ENCODE measurements at regions not wholly inside any gene's neighbourhood (a gene's known extent, or its start where the extent isn't known, plus 50 kb on each side); places are given as distances from the start of the nearest gene placed in this dataset.

DNA sequence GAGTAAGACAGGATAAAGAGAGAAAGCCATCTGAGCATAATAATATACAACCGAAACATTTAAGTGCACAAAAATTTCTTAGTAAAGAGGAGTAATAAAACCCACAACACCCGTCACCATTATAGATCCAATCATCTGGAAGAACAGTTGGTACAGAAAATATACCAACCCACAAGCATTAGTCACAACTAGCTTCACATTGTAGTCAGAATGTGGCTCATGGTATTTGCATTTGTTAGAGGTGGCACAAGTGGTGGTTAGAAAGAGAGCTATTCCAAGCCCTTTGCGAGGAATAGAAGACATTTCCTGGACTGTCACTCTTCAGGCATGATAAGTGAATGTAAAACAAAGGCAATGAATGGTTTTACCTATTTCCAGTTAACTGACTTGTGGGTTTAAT lies 677.5 kb upstream of the ST8SIA4 start:
- Mint-ChIP-seq H3K4me1 (no peaks in the 10 kb centered on the region), H3K27me3 (no peaks in the 10 kb centered on the region), H3K9me3 (peaks cover 4% of the 10 kb centered on the region), H3K36me3 (ENCODE audit: low read depth) (no peaks in the 10 kb centered on the region), H3K27ac (no peak overlapping the region), H3K4me3 (no peak overlapping the region)
- TF ChIP-seq, protein P1, sequence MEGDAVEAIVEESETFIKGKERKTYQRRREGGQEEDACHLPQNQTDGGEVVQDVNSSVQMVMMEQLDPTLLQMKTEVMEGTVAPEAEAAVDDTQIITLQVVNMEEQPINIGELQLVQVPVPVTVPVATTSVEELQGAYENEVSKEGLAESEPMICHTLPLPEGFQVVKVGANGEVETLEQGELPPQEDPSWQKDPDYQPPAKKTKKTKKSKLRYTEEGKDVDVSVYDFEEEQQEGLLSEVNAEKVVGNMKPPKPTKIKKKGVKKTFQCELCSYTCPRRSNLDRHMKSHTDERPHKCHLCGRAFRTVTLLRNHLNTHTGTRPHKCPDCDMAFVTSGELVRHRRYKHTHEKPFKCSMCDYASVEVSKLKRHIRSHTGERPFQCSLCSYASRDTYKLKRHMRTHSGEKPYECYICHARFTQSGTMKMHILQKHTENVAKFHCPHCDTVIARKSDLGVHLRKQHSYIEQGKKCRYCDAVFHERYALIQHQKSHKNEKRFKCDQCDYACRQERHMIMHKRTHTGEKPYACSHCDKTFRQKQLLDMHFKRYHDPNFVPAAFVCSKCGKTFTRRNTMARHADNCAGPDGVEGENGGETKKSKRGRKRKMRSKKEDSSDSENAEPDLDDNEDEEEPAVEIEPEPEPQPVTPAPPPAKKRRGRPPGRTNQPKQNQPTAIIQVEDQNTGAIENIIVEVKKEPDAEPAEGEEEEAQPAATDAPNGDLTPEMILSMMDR (IDR thresholded peaks at IDR 0.05) = no peak
- intact Hi-C loops (cut with micrococcal nuclease) = no loop called here
- POLR2A ChIA-PET = no interaction called here
- DNase-seq (no peak), ATAC-seq (ENCODE audit: low read depth) (no peak)
- CTCF ChIA-PET = no interaction called here

DNA sequence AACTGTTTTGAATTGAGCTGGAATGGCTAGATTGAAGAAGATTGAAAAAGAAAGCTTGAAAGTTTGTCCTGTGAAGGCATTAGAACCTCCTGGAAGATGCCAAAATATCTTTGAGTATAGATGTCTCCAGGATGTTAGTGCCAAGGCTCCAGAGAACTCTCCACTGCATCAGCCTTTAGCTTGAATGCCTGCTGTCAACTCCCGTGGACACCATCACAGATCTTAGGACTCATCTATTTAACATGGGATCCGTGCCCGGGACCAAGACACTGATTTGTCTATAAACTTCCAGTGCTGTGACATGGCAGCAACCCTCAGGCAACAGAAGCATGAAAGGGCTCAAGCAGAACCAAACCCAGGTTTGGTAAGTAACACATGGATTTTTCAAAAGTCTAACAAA lies 670.9 kb upstream of the ST8SIA4 start:
- ATAC-seq (ENCODE audit: low read depth) (no peak), DNase-seq (no peak)
- POLR2A ChIA-PET = no interaction called here
- CTCF ChIA-PET = no interaction called here
- Mint-ChIP-seq H3K4me1 (no peaks in the 10 kb centered on the region), H3K9me3 (peaks cover 3% of the 10 kb centered on the region), H3K36me3 (ENCODE audit: low read depth) (no peaks in the 10 kb centered on the region), H3K27ac (no peak overlapping the region), H3K27me3 (no peaks in the 10 kb centered on the region), H3K4me3 (no peak overlapping the region)
- intact Hi-C loops (cut with micrococcal nuclease) = no loop called here
- TF ChIP-seq, protein P1 (IDR thresholded peaks at IDR 0.05) = no peak

DNA sequence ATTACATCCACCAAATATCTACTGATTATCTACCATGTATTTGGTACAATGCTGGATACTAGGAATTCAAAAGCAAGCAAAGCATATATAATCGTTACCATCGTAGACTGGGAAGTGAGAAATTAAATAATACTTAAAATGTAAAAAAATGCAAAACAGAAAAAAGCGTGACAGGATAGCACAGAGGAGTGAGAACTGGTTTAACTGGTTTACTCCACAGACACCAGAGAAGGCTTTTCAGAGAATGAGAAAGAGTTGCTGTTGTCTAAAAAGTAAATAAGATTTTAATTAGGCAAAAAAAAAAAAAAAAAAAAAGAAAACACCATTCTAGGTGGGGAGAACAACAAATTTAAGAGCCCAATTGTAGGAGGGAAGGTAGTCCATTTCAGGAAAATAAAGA lies 657.9 kb upstream of the ST8SIA4 start:
- Mint-ChIP-seq H3K27ac (no peak overlapping the region), H3K27me3 (no peaks in the 10 kb centered on the region), H3K36me3 (ENCODE audit: low read depth) (no peaks in the 10 kb centered on the region), H3K4me1 (no peaks in the 10 kb centered on the region), H3K9me3 (peaks cover 5% of the 10 kb centered on the region), H3K4me3 (no peak overlapping the region)
- ChIA-PET POLR2A (no interaction called here), CTCF (no interaction called here)
- TF ChIP-seq, protein P1 (IDR thresholded peaks at IDR 0.05) = no peak
- DNase-seq (no peak), ATAC-seq (ENCODE audit: low read depth) (no peak)
- intact Hi-C loops (cut with micrococcal nuclease) = no loop called here

DNA sequence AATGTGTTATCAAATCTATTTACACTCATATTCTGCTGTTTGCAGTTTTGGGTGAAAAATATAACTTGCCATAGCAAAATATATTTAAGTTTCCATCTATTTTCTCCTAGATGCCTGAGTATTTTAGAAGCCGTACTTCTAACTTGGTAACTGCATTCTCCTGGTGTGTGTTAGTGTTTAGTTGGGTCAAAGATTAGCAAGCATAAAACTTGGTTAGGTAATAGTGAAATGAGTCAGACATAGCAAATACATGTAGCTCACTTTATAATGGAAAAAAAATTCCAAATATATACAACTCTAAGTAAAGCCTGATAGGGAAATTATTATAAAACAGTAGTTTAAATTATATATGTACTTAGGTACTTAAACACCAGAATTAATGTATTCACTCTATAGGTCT lies 640.7 kb upstream of the ST8SIA4 start:
- intact Hi-C loops (cut with micrococcal nuclease) = no loop called here
- Mint-ChIP-seq H3K27ac (no peak overlapping the region), H3K4me3 (no peak overlapping the region)

DNA sequence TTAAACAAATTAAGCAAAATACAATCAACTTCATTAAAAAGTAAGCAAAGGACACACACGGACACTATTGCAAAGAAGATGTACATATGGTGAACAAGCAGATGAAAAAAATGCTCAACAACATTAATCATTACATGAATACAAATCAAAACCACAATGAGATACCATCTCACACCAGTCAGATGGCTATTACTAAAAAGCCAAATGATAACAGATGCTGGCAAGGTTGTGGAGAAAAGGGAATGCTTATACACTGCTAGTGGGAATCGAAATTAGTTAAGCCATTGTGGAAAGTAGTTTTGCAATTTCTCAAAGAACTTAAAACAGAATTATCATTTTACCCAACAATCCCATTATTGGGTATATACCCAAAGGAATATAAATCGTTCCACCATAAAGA lies 636.2 kb upstream of the ST8SIA4 start:
- Mint-ChIP-seq H3K4me3 (no peak overlapping the region), H3K36me3 (ENCODE audit: low read depth) (no peaks in the 10 kb centered on the region), H3K27ac (no peak overlapping the region), H3K27me3 (no peaks in the 10 kb centered on the region), H3K9me3 (peaks cover 3% of the 10 kb centered on the region), H3K4me1 (no peaks in the 10 kb centered on the region)
- DNase-seq (no peak), ATAC-seq (ENCODE audit: low read depth) (no peak)
- POLR2A ChIA-PET = no interaction called here
- intact Hi-C loops (cut with micrococcal nuclease) = no loop called here
- CTCF ChIA-PET = no interaction called here
- TF ChIP-seq, protein P1 (IDR thresholded peaks at IDR 0.05) = no peak

More for the DNA sequence above, 640.7 kb upstream of the ST8SIA4 start:
- ChIA-PET CTCF (no interaction called here), POLR2A (no interaction called here)
- H3K9me3 Mint-ChIP-seq = no peaks in the 10 kb centered on the region
- TF ChIP-seq, protein P1 (IDR thresholded peaks at IDR 0.05) = no peak
- ATAC-seq (ENCODE audit: low read depth) (no peak), DNase-seq (no peak)
- H3K27me3 Mint-ChIP-seq = no peaks in the 10 kb centered on the region
- H3K4me1 Mint-ChIP-seq = no peaks in the 10 kb centered on the region
- H3K36me3 Mint-ChIP-seq (ENCODE audit: low read depth) = no peaks in the 10 kb centered on the region
